ENCODE measurements at regions not wholly inside any gene's neighbourhood (a gene's known extent, or its start where the extent isn't known, plus 50 kb on each side); places are given as distances from the start of the nearest gene placed in this dataset.

- Histone ChIP-seq H3K9me2 (replicated peaks; ENCODE audit: low read depth, low read length) (no peaks in the 10 kb centered on the region), H2AFZ (ENCODE audit: low read length) (no peak overlapping the region), H3K4me3 (ENCODE audit: low read length, poor library complexity, severe bottlenecking) (no peak overlapping the region)
These were observed 149.5 kb upstream of the BACE2 start for GRCh38 chr21:41018431-41018830.

GRCh38 chr21:41023936-41024335, 144.0 kb upstream of the BACE2 start:
- Histone ChIP-seq H3K9ac (ENCODE audit: low read depth, low read length, poor library complexity, severe bottlenecking) (no peak overlapping the region), H3K9me2 (replicated peaks; ENCODE audit: low read depth, low read length) (no peaks in the 10 kb centered on the region), H3K79me2 (ENCODE audit: insufficient read depth, low read length) (no peaks in the 10 kb centered on the region), H3K36me3 (ENCODE audit: insufficient read depth, low read length) (no peaks in the 10 kb centered on the region), H3K27me3 (ENCODE audit: insufficient read depth, low read length, poor library complexity, severe bottlenecking) (no peaks in the 10 kb centered on the region), H3K4me2 (ENCODE audit: low read depth, low read length, poor library complexity, severe bottlenecking) (no peak overlapping the region), H3K4me1 (ENCODE audit: insufficient read depth, low read length, poor library complexity, severe bottlenecking) (no peaks in the 10 kb centered on the region), H2AFZ (ENCODE audit: low read length) (no peak overlapping the region), H4K20me1 (ENCODE audit: insufficient read depth, low read length, poor library complexity, severe bottlenecking) (no peaks in the 10 kb centered on the region), H3K9me3 (ENCODE audit: insufficient read depth, low read depth, low read length) (0 out of 2 replicates have a peak, but pooled peaks cover 4% of the 10 kb centered on the region), H3K4me3 (ENCODE audit: low read length, poor library complexity, severe bottlenecking) (no peak overlapping the region), H3F3A (ENCODE audit: low read depth) (no peaks in the 10 kb centered on the region)
- TF ChIP-seq EZH2phosphoT487 (IDR thresholded peaks at IDR 0.05; ENCODE audit: borderline replicate concordance) (no peak), CTCF (conservative IDR thresholded peaks at IDR 0.05; ENCODE audit: low read length) (no peak)

More at GRCh38 chr21:41018431-41018830, 149.5 kb upstream of the BACE2 start:
- no peaks in the 10 kb centered on the region for H3K9me3 ChIP-seq (ENCODE audit: insufficient read depth, low read depth, low read length)
- TF ChIP-seq CTCF (conservative IDR thresholded peaks at IDR 0.05; ENCODE audit: low read length) (no peak), EZH2phosphoT487 (IDR thresholded peaks at IDR 0.05; ENCODE audit: borderline replicate concordance) (no peak)
- no peaks in the 10 kb centered on the region for H3K27me3 ChIP-seq (ENCODE audit: insufficient read depth, low read length, poor library complexity, severe bottlenecking)
- H3K36me3 ChIP-seq (ENCODE audit: insufficient read depth, low read length) = no peaks in the 10 kb centered on the region
- no peaks in the 10 kb centered on the region for H4K20me1 ChIP-seq (ENCODE audit: insufficient read depth, low read length, poor library complexity, severe bottlenecking)
- H3K9ac ChIP-seq (ENCODE audit: low read depth, low read length, poor library complexity, severe bottlenecking) = no peak overlapping the region
- no peaks in the 10 kb centered on the region for H3K79me2 ChIP-seq (ENCODE audit: insufficient read depth, low read length)
- H3K4me1 ChIP-seq (ENCODE audit: insufficient read depth, low read length, poor library complexity, severe bottlenecking) = no peaks in the 10 kb centered on the region
- no peaks in the 10 kb centered on the region for H3F3A ChIP-seq (ENCODE audit: low read depth)
- H3K4me2 ChIP-seq (ENCODE audit: low read depth, low read length, poor library complexity, severe bottlenecking) = no peak overlapping the region

- no peak for TF ChIP-seq CTCF (conservative IDR thresholded peaks at IDR 0.05; ENCODE audit: low read length)
- no peak for TF ChIP-seq EZH2phosphoT487 (IDR thresholded peaks at IDR 0.05; ENCODE audit: borderline replicate concordance)
- Histone ChIP-seq H3K9me2 (replicated peaks; ENCODE audit: low read depth, low read length) (no peaks in the 10 kb centered on the region), H3K4me1 (ENCODE audit: insufficient read depth, low read length, poor library complexity, severe bottlenecking) (no peaks in the 10 kb centered on the region)
These were observed 143.6 kb upstream of the BACE2 start for GRCh38 chr21:41024341-41024740.

More at GRCh38 chr21:41024341-41024740, 143.6 kb upstream of the BACE2 start:
- no peak overlapping the region for H2AFZ ChIP-seq (ENCODE audit: low read length)
- no peak overlapping the region for H3K4me3 ChIP-seq (ENCODE audit: low read length, poor library complexity, severe bottlenecking)
- H3K4me2 ChIP-seq (ENCODE audit: low read depth, low read length, poor library complexity, severe bottlenecking) = no peak overlapping the region
- H3F3A ChIP-seq (ENCODE audit: low read depth) = no peaks in the 10 kb centered on the region
- no peaks in the 10 kb centered on the region for H3K27me3 ChIP-seq (ENCODE audit: insufficient read depth, low read length, poor library complexity, severe bottlenecking)
- no peak overlapping the region for H3K9ac ChIP-seq (ENCODE audit: low read depth, low read length, poor library complexity, severe bottlenecking)
- H4K20me1 ChIP-seq (ENCODE audit: insufficient read depth, low read length, poor library complexity, severe bottlenecking) = no peaks in the 10 kb centered on the region
- no peaks in the 10 kb centered on the region for H3K79me2 ChIP-seq (ENCODE audit: insufficient read depth, low read length)
- H3K9me3 ChIP-seq (ENCODE audit: insufficient read depth, low read depth, low read length) = 0 out of 2 replicates have a peak, but pooled peaks cover 4% of the 10 kb centered on the region
- no peaks in the 10 kb centered on the region for H3K36me3 ChIP-seq (ENCODE audit: insufficient read depth, low read length)
